ENCODE measurements at regions not wholly inside any gene's neighbourhood (a gene's known extent, or its start where the extent isn't known, plus 50 kb on each side); places are given as distances from the start of the nearest gene placed in this dataset.
A peak's percentile ranks its signal among the peaks of the same experiment; 100 is the strongest.

DNA sequence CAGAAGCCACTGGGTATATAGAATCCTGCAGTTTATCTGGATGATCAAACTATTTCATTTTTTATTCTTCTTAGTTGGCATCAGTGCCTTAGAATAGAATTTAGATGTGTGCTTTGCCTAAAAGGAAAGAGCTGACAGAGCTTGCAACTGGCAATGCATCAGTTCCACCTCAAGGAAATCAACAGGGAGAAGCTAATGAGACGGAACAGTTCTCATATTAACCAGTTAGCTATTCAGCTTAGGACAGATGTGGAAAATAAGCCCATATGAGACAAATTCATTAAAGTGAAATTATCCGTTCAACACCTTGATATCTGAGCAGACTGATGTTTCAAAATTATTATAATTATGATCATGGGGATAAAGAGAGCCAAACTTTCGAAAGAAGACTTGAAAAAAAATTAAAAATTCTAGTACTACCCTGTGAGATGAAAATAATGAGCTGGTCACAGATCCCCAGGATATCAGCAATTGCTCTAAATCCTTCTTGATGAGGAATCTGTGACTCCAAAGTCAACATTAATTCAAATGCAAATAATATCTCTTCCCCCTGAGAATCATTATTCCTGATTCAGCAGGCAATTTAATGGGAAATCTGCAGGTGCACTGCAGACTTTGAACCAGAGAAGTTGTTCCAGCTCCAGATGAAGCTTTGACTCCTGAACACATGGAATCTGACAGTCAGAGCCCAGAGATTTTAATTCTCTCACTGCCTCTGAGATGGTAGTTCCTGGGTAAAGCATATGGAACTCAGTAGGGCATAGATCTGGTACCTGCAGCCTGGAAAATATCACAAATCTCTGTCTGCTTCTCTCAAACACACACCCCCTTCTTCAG lies 486.8 kb downstream of the FOXO1 start:
- no peaks in the 10 kb centered on the region for H3K9me3 Mint-ChIP-seq
- H3K27me3 Mint-ChIP-seq, result no peaks in the 10 kb centered on the region
- H3K36me3 Mint-ChIP-seq (ENCODE audit: low read depth), result no peaks in the 10 kb centered on the region
- intact Hi-C loops (cut with micrococcal nuclease), result no loop called here
- ChIA-PET CTCF (interaction anchor here (1.0 to 1.2 kb wide), 2 partner anchors 111 to 237 kb away, joined by 3 to 4 read pairs; no protein-coding TSS in a partner anchor), POLR2A (interaction anchor here (0.6 kb wide), 1 partner anchor 155 kb away, joined by 4 read pairs; no protein-coding TSS in a partner anchor)
- TF ChIP-seq, protein P1, sequence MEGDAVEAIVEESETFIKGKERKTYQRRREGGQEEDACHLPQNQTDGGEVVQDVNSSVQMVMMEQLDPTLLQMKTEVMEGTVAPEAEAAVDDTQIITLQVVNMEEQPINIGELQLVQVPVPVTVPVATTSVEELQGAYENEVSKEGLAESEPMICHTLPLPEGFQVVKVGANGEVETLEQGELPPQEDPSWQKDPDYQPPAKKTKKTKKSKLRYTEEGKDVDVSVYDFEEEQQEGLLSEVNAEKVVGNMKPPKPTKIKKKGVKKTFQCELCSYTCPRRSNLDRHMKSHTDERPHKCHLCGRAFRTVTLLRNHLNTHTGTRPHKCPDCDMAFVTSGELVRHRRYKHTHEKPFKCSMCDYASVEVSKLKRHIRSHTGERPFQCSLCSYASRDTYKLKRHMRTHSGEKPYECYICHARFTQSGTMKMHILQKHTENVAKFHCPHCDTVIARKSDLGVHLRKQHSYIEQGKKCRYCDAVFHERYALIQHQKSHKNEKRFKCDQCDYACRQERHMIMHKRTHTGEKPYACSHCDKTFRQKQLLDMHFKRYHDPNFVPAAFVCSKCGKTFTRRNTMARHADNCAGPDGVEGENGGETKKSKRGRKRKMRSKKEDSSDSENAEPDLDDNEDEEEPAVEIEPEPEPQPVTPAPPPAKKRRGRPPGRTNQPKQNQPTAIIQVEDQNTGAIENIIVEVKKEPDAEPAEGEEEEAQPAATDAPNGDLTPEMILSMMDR (IDR thresholded peaks at IDR 0.05), result no peak
- ATAC-seq (ENCODE audit: low read depth) (no peak), DNase-seq (no peak)
- H3K4me1 Mint-ChIP-seq, result peaks cover 5% of the 10 kb centered on the region
- no peak overlapping the region for H3K4me3 Mint-ChIP-seq
- H3K27ac Mint-ChIP-seq, result no peak overlapping the region

DNA sequence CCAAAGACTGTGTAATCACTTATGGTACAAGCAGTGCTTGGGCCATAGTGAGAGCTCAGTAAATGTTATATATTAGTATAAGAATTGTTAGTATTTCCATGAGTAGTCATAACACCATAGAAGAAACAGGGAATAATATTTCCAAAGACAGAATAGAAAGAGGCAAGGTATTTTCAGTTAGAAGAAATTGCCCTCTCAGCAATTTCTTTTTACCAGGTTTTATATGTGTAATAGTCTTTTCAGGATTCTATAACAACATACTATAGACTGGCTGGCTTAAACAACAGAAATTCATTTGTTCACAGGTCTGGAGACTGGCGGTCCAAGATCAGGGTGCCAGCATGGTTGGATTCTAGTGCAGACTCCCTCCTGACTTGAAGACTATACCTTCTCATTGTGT lies 485.7 kb downstream of the FOXO1 start:
- Mint-ChIP-seq H3K27me3 (no peaks in the 10 kb centered on the region), H3K4me1 (peaks cover 13% of the 10 kb centered on the region), H3K9me3 (no peaks in the 10 kb centered on the region), H3K27ac (no peak overlapping the region), H3K4me3 (no peak overlapping the region), H3K36me3 (ENCODE audit: low read depth) (no peaks in the 10 kb centered on the region)
- DNase-seq (no peak), ATAC-seq (ENCODE audit: low read depth) (no peak)
- POLR2A ChIA-PET, result interaction anchor here (0.6 kb wide), 1 partner anchor 219 kb away, joined by 3 read pairs; no protein-coding TSS in a partner anchor
- CTCF ChIA-PET, result interaction anchor here (1.0 to 1.2 kb wide), 2 partner anchors 112 to 238 kb away, joined by 3 to 4 read pairs; no protein-coding TSS in a partner anchor
- intact Hi-C loops (cut with micrococcal nuclease), result no loop called here
- TF ChIP-seq, protein P1 (IDR thresholded peaks at IDR 0.05), result no peak

DNA sequence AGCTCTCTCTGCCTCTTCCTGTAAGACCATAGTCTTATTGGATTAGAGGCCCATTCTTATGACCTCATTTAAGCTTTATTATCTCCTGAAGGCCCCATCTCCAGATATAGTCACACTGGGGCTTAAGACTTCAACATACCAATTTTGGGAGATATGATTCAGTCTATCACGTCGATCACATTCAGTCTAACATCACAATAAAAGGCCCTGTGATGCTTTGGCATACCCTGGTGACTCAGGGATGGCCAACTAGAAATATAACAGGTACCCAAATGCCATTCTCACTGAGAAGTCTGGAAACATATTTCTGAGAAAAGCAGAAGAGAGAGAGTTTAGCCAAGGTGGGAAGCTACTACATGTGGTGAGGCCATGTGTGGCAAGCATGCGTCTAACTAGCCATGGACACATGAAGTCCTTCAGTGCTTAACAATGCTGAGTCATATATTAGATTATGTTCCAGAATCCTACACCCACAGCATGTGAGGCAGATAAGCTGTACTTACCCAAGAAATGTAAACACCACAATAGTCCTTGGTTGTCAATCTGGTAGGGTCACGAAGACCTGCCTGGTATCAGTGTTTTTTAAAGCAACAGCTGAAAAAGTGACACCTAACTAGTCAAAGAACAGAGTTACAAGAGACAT lies 485.1 kb downstream of the FOXO1 start:
- CTCF ChIA-PET, result no interaction called here
- no peak overlapping the region for H3K27ac Mint-ChIP-seq

DNA sequence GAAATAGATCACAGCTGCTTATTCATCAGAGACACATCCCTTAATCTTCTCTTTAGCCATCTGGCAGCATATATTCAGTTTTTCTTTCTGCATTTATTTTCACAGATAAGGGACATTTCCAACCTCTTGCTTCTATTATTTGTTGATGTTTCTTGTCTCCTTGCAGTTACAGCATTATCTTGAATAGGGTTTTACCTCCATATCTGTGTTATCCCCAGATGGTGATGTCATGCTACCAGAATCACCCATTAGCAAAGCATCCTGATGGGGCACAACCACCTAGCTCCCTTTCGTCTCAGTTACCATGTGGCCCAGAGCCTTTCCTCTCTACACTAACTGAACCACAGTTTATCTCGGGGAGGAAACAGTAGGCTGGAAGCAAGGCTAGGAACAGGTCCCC lies 483.9 kb downstream of the FOXO1 start:
- no peaks in the 10 kb centered on the region for H3K9me3 Mint-ChIP-seq
- no peak overlapping the region for H3K4me3 Mint-ChIP-seq
- TF ChIP-seq, protein P1 (IDR thresholded peaks at IDR 0.05), result no peak
- H3K4me1 Mint-ChIP-seq, result peaks cover 26% of the 10 kb centered on the region
- intact Hi-C loops (cut with micrococcal nuclease), result no loop called here
- ATAC-seq (ENCODE audit: low read depth), result no peak
- H3K36me3 Mint-ChIP-seq (ENCODE audit: low read depth), result no peaks in the 10 kb centered on the region
- ChIA-PET POLR2A (no interaction called here), CTCF (no interaction called here)
- no peak for DNase-seq
- H3K27me3 Mint-ChIP-seq, result no peaks in the 10 kb centered on the region
- no peak overlapping the region for H3K27ac Mint-ChIP-seq

More for the DNA sequence above, 485.1 kb downstream of the FOXO1 start:
- no peaks in the 10 kb centered on the region for H3K27me3 Mint-ChIP-seq
- DNase-seq, result no peak
- POLR2A ChIA-PET, result interaction anchor here (0.6 kb wide), 1 partner anchor 97 kb away, joined by 5 read pairs; no protein-coding TSS in a partner anchor
- TF ChIP-seq, protein P1 (IDR thresholded peaks at IDR 0.05), result no peak
- no peak overlapping the region for H3K4me3 Mint-ChIP-seq
- no peak for ATAC-seq (ENCODE audit: low read depth)
- intact Hi-C loops (cut with micrococcal nuclease), result no loop called here
- peaks cover 18% of the 10 kb centered on the region for H3K4me1 Mint-ChIP-seq
- no peaks in the 10 kb centered on the region for H3K36me3 Mint-ChIP-seq (ENCODE audit: low read depth)
- H3K9me3 Mint-ChIP-seq, result no peaks in the 10 kb centered on the region

DNA sequence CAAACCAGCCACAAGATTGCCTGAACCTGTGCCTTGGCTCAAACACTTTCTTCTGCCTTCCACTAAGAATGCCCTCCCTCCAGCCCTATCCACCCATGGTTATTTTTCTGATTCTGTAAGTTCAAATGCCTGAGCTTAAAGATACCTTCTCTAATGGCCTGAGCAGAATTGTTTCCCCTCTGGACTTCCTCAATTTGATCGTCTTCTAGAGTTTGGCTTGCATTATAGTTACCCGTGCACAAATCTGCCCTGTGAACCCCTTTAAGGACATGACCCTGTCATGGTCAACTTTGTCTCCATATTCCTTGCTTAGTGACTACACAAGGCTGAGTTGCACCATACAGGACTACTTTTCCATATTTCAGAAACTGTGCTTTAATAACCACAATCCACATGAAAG lies 481.0 kb downstream of the FOXO1 start:
- ChIA-PET CTCF (interaction anchor here (1.2 kb wide), 1 partner anchor 116 kb away, joined by 5 read pairs; no protein-coding TSS in a partner anchor), POLR2A (interaction anchor here (1.7 kb wide), 1 partner anchor 22 kb away, joined by 6 read pairs; no protein-coding TSS in a partner anchor)
- ATAC-seq (ENCODE audit: low read depth) (peak; percentile 49), DNase-seq (no peak)
- H3K27ac Mint-ChIP-seq, result peak overlapping the region; percentile 2
- TF ChIP-seq, protein P1 (IDR thresholded peaks at IDR 0.05), result no peak
- no peaks in the 10 kb centered on the region for H3K27me3 Mint-ChIP-seq
- no peaks in the 10 kb centered on the region for H3K36me3 Mint-ChIP-seq (ENCODE audit: low read depth)
- H3K4me3 Mint-ChIP-seq, result no peak overlapping the region
- H3K9me3 Mint-ChIP-seq, result no peaks in the 10 kb centered on the region
- H3K4me1 Mint-ChIP-seq, result peaks cover 28% of the 10 kb centered on the region
- intact Hi-C loops (cut with micrococcal nuclease), result no loop called here
